AG10803 (cell line): ENCODE measurements at regions not wholly inside any gene's neighbourhood (a gene's known extent, or its start where the extent isn't known, plus 50 kb on each side); places are given as distances from the start of the nearest gene placed in this dataset.

Experiments
- DNase-seq: peaks from one replicate; pipeline ENCODE4 v3.0.0; 2010; ENCODE audit warnings: low read depth
- H3K4me3 ChIP-seq: 2 replicates; pipeline ENCODE4 v1.5.1; 2011; ENCODE audit warnings: mild to moderate bottlenecking, low read length, control low read depth
- CTCF ChIP-seq: conservative IDR thresholded peaks from 2 replicates; pipeline ENCODE4 v1.5.1; 2011; ENCODE audit warnings: mild to moderate bottlenecking, low read length, control low read depth, inconsistent platforms

- no peak overlapping the region for H3K4me3 ChIP-seq
- DNase-seq: no peak
- no peak for TF ChIP-seq CTCF
These were observed 206.6 kb upstream of the RASA1 start for GRCh38 chr5:87061046-87061445.

- DNase-seq: no peak
- no peak for TF ChIP-seq CTCF
- H3K4me3 ChIP-seq: no peak overlapping the region
These were observed 198.4 kb upstream of the RASA1 start for GRCh38 chr5:87069311-87069710.

GRCh38 chr5:87069974-87070608 lies 197.6 kb upstream of the RASA1 start:
- DNase-seq: peak; percentile 74
- TF ChIP-seq CTCF: peak; percentile 85
- H3K4me3 ChIP-seq: no peak overlapping the region

- no peak for TF ChIP-seq CTCF
- H3K4me3 ChIP-seq: no peak overlapping the region
- DNase-seq: no peak
These were observed 193.6 kb upstream of the RASA1 start for GRCh38 chr5:87074072-87074471.

GRCh38 chr5:87074934-87075541 lies 192.6 kb upstream of the RASA1 start:
- no peak for TF ChIP-seq CTCF
- H3K4me3 ChIP-seq: no peak overlapping the region
- no peak for DNase-seq

- TF ChIP-seq CTCF: no peak
- H3K4me3 ChIP-seq: no peak overlapping the region
- DNase-seq: no peak
These were observed 191.3 kb upstream of the RASA1 start for GRCh38 chr5:87076411-87076810.

GRCh38 chr5:87076931-87077330 lies 190.8 kb upstream of the RASA1 start:
- no peak for DNase-seq
- no peak for TF ChIP-seq CTCF
- no peak overlapping the region for H3K4me3 ChIP-seq
